ENCODE measurements at regions not wholly inside any gene's neighbourhood (a gene's known extent, or its start where the extent isn't known, plus 50 kb on each side); places are given as distances from the start of the nearest gene placed in this dataset.

DNA sequence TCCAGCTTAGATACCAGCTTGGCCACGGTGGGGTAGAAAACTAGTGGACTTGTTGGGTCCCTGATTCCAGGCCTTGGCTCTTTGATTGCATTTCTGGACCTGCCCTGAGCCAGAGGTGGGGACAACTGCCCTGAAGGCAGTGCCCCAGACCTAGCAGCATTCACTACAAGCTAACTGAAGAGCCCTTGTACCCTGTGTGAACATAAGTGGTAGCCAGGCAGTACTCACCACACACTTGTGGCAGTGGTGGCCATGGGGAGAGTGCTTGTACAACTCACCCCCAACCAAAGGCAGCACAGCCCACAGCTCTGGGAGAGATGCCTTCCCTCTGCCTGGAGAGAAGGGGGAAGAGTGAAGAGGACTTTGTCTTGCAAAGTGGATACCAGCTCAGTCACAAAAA, 177.3 kb upstream of the NAALADL2 start:
- POLR2A ChIA-PET: no interaction called here

More for the DNA sequence above, 177.3 kb upstream of the NAALADL2 start:
- H3K9ac ChIP-seq (replicated peaks; ENCODE audit: extremely low read depth, insufficient read depth, low read length): no peak overlapping the region
- FAIRE-seq: no peak
- H3K27ac ChIP-seq (ENCODE audit: insufficient read depth, low read depth, low read length): no peak overlapping the region
- no peaks in the 10 kb centered on the region for H3K9me1 ChIP-seq (replicated peaks; ENCODE audit: control insufficient read depth, extremely low read depth, insufficient read depth, low read length)
- H3K27me3 ChIP-seq (ENCODE audit: control insufficient read depth in 2 of 2, insufficient read depth in 2 of 2, low read length in 2 of 2): no peaks in the 10 kb centered on the region
- H3K36me3 ChIP-seq (ENCODE audit: control insufficient read depth in 2 of 2, extremely low read depth in 1 of 2, insufficient read depth in 2 of 2, low read length in 2 of 2): no peaks in the 10 kb centered on the region
- no peak for TF ChIP-seq MYC (IDR thresholded peaks at IDR 0.05; ENCODE audit: low read depth, low read length)
- no peak for TF ChIP-seq POLR2A (IDR thresholded peaks at IDR 0.05; ENCODE audit: low read depth, low read length)
- TF ChIP-seq, protein P1, sequence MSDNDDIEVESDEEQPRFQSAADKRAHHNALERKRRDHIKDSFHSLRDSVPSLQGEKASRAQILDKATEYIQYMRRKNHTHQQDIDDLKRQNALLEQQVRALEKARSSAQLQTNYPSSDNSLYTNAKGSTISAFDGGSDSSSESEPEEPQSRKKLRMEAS (IDR thresholded peaks at IDR 0.05; ENCODE audit: insufficient read depth, insufficient read length): no peak
- TF ChIP-seq JUN (IDR thresholded peaks at IDR 0.05; ENCODE audit: borderline replicate concordance, insufficient read depth, insufficient read length, low read depth): no peak
- TF ChIP-seq EZH2 (IDR thresholded peaks at IDR 0.05; ENCODE audit: borderline replicate concordance, low read depth, low read length, severe bottlenecking): no peak
- no peak for TF ChIP-seq POLR2AphosphoS5 (IDR thresholded peaks at IDR 0.05; ENCODE audit: insufficient read depth, low read depth, low read length)
- TF ChIP-seq FOS (IDR thresholded peaks at IDR 0.05; ENCODE audit: borderline replicate concordance, insufficient read depth, low read length): no peak
- TF ChIP-seq GATA2 (IDR thresholded peaks at IDR 0.05; ENCODE audit: insufficient read depth, insufficient read length, low read depth, low read length): no peak
- TF ChIP-seq, protein P2, sequence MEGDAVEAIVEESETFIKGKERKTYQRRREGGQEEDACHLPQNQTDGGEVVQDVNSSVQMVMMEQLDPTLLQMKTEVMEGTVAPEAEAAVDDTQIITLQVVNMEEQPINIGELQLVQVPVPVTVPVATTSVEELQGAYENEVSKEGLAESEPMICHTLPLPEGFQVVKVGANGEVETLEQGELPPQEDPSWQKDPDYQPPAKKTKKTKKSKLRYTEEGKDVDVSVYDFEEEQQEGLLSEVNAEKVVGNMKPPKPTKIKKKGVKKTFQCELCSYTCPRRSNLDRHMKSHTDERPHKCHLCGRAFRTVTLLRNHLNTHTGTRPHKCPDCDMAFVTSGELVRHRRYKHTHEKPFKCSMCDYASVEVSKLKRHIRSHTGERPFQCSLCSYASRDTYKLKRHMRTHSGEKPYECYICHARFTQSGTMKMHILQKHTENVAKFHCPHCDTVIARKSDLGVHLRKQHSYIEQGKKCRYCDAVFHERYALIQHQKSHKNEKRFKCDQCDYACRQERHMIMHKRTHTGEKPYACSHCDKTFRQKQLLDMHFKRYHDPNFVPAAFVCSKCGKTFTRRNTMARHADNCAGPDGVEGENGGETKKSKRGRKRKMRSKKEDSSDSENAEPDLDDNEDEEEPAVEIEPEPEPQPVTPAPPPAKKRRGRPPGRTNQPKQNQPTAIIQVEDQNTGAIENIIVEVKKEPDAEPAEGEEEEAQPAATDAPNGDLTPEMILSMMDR (IDR thresholded peaks at IDR 0.05; ENCODE audit: extremely low read depth in 1 of 2, insufficient read depth in 1 of 2, low read depth in 1 of 2, low read length in 2 of 2): no peak
- no peak for DNase-seq (ENCODE audit: low read depth, low spot score)
- H3K4me3 ChIP-seq (replicated peaks in 1 of 3; ENCODE audit: insufficient read depth in 1 of 3, low read depth in 1 of 3, low read length in 3 of 3): no peak overlapping the region
- H3K4me1 ChIP-seq (ENCODE audit: control insufficient read depth, extremely low read depth, insufficient read depth, low read length): no peaks in the 10 kb centered on the region
- H4K20me1 ChIP-seq (replicated peaks; ENCODE audit: control insufficient read depth, extremely low read depth, insufficient read depth, low read length): no peaks in the 10 kb centered on the region
- H2AFZ ChIP-seq (ENCODE audit: low read depth, low read length): no peak overlapping the region
- H3K4me2 ChIP-seq (ENCODE audit: insufficient read depth, low read length): no peak overlapping the region
- intact Hi-C loops (cut with micrococcal nuclease): no loop called here
- CTCF ChIA-PET: no interaction called here
- no TSS peak for BruUV-seq (replicated peaks)
- no peaks in the 10 kb centered on the region for H3K79me2 ChIP-seq (ENCODE audit: control insufficient read depth, insufficient read depth, low read length)
- dilution Hi-C loops (cut with MboI; ENCODE audit: extremely low pct_ligation_motif_present, low sequenced_read_pairs): no loop called here
- no peaks in the 10 kb centered on the region for H3K9me3 ChIP-seq (replicated peaks; ENCODE audit: control insufficient read depth, insufficient read depth, low read length)

Measured in endothelial cell of umbilical vein (primary cell).